GM23338 (cell line): ENCODE measurements at regions not wholly inside any gene's neighbourhood (a gene's known extent, or its start where the extent isn't known, plus 50 kb on each side); places are given as distances from the start of the nearest gene placed in this dataset.

Source experiments
- ATAC-seq: fragments of 200-7000 bp; cut with Tn5 transposase; 3 replicates; pipeline ENCODE4 v1.9.1; 2020
- DNase-seq: peaks from one replicate; pipeline ENCODE4 v3.0.0-alpha.2; 2015; ENCODE audit warnings: low spot score
- H2AFZ ChIP-seq: fragments of 200-600 bp; sonication (generic); 2 replicates; pipeline ENCODE4 v1.8.0; 2016; ENCODE audit warnings: antibody characterized with exemption, mild to moderate bottlenecking, moderate library complexity
- H3F3A ChIP-seq: fragments of 200-600 bp; sonication (generic); replicated peaks from 2 replicates; pipeline ENCODE4 v1.8.0; 2017; ENCODE audit warnings: antibody characterized with exemption, mixed run types, low read depth
- H3K27ac ChIP-seq: fragments of 200-600 bp; sonication (generic); 2 replicates; pipeline ENCODE4 v1.6.1; 2016; ENCODE audit warnings: low read depth
- H3K27me3 ChIP-seq: fragments of 200-600 bp; sonication (generic); 2 replicates; pipeline ENCODE4 v1.8.0; 2016; ENCODE audit warnings: mild to moderate bottlenecking, mixed run types, moderate library complexity; ENCODE audit not compliant: insufficient read depth
- H3K36me3 ChIP-seq: fragments of 200-600 bp; sonication (generic); 2 replicates; pipeline ENCODE4 v1.8.0; 2016; ENCODE audit warnings: mild to moderate bottlenecking; ENCODE audit not compliant: insufficient read depth
- H3K4me1 ChIP-seq: fragments of 200-600 bp; sonication (generic); 2 replicates; pipeline ENCODE4 v1.8.0; 2016; ENCODE audit warnings: mild to moderate bottlenecking, moderate library complexity; ENCODE audit not compliant: insufficient read depth
- H3K4me2 ChIP-seq: fragments of 200-600 bp; sonication (generic); 2 replicates; pipeline ENCODE4 v1.7.1; 2017; ENCODE audit warnings: mixed run types
- H3K4me3 ChIP-seq: fragments of 200-600 bp; sonication (generic); 2 replicates; pipeline ENCODE4 v1.6.1; 2016; ENCODE audit warnings: mixed run types
- H3K79me2 ChIP-seq: fragments of 200-600 bp; sonication (generic); replicated peaks from 2 replicates; pipeline ENCODE4 v1.8.0; 2017; ENCODE audit warnings: mild to moderate bottlenecking; ENCODE audit not compliant: insufficient read depth
- H3K9me2 ChIP-seq: fragments of 200-600 bp; sonication (generic); 2 replicates; pipeline ENCODE4 v1.8.0; 2017; ENCODE audit not compliant: insufficient read depth
- H4K20me1 ChIP-seq: fragments of 200-600 bp; sonication (generic); replicated peaks from 2 replicates; pipeline ENCODE4 v1.8.0; 2017; ENCODE audit warnings: mild to moderate bottlenecking; ENCODE audit not compliant: insufficient read depth
- H3K27ac Mint-ChIP-seq: 2 replicates; pipeline ENCODE4 v1.8.0; 2020; ENCODE audit warnings: inconsistent platforms, mild to moderate bottlenecking, moderate library complexity, mixed read lengths
- H3K27me3 Mint-ChIP-seq: 3 replicates; pipeline ENCODE4 v1.8.0; 2022; ENCODE audit warnings: low read depth, mild to moderate bottlenecking, moderate library complexity, mixed read lengths, inconsistent platforms; ENCODE audit not compliant: insufficient read depth, poor library complexity
- H3K36me3 Mint-ChIP-seq: 3 replicates; pipeline ENCODE4 v1.8.0; 2021; ENCODE audit warnings: low read depth, mild to moderate bottlenecking, inconsistent platforms, moderate library complexity, mixed read lengths
- H3K4me1 Mint-ChIP-seq: 3 replicates; pipeline ENCODE4 v1.8.0; 2020; ENCODE audit warnings: mild to moderate bottlenecking, inconsistent platforms, mixed read lengths
- H3K4me3 Mint-ChIP-seq: 3 replicates; pipeline ENCODE4 v1.8.0; 2021; ENCODE audit warnings: moderate library complexity, mild to moderate bottlenecking, inconsistent platforms, mixed read lengths
- H3K9me3 Mint-ChIP-seq: 3 replicates; pipeline ENCODE4 v1.8.0; 2020; ENCODE audit warnings: moderate library complexity, mild to moderate bottlenecking, inconsistent platforms, mixed read lengths
- CREB1 ChIP-seq: fragments of 250-450 bp; sonication (Bioruptor Pico); IDR thresholded peaks from 2 replicates; pipeline ENCODE4 v1.5.0; 2020; ENCODE audit warnings: low read depth, mild to moderate bottlenecking, moderate library complexity
- EZH2 ChIP-seq: fragments of 200-600 bp; sonication (generic); IDR thresholded peaks from one replicate; pipeline ENCODE4 v1.8.0; 2017; ENCODE audit warnings: antibody characterized with exemption, mild to moderate bottlenecking, low read depth; ENCODE audit not compliant: unreplicated experiment
- EZH2phosphoT487 ChIP-seq: fragments of 200-600 bp; sonication (generic); IDR thresholded peaks from one replicate; pipeline ENCODE4 v1.8.1; 2018; ENCODE audit warnings: antibody characterized with exemption; ENCODE audit not compliant: unreplicated experiment
- JUNB ChIP-seq: IDR thresholded peaks from one replicate; pipeline ENCODE4 v1.6.1; 2016; ENCODE audit warnings: antibody characterized with exemption; ENCODE audit not compliant: unreplicated experiment
- NANOG ChIP-seq: IDR thresholded peaks from 2 replicates; pipeline ENCODE4 v1.6.1; 2016; ENCODE audit warnings: antibody characterized with exemption, borderline replicate concordance
- POLR2AphosphoS5 ChIP-seq: IDR thresholded peaks from 2 replicates; pipeline ENCODE4 v1.6.1; 2016; ENCODE audit warnings: antibody characterized with exemption, low read depth
- STAT1 ChIP-seq: IDR thresholded peaks from one replicate; pipeline ENCODE4 v1.6.1; 2016; ENCODE audit warnings: antibody characterized with exemption; ENCODE audit not compliant: unreplicated experiment
- ZNF114 ChIP-seq: fragments of 250-450 bp; sonication (Bioruptor Pico); IDR thresholded peaks from 2 replicates; pipeline ENCODE4 v1.5.0; 2020; ENCODE audit warnings: mild to moderate bottlenecking, moderate library complexity
- ZNF331 ChIP-seq: fragments of 250-450 bp; sonication (Bioruptor Pico); IDR thresholded peaks from 2 replicates; pipeline ENCODE4 v1.5.0; 2020; ENCODE audit warnings: low read depth, mild to moderate bottlenecking, moderate library complexity
- TF ChIP-seq, protein P1 (sequence below): fragments of 250-450 bp; sonication (Bioruptor Pico); IDR thresholded peaks from 2 replicates; pipeline ENCODE4 v1.5.0; 2020; ENCODE audit warnings: mild to moderate bottlenecking, moderate library complexity
- TF ChIP-seq, protein P2 (sequence below), 2 experiments: fragments of 200-600 bp in 1 of 2; sonication (generic) in 1 of 2; conservative IDR thresholded peaks; 2 replicates each; pipeline versions ENCODE4 v1.5.1 to v1.6.1; 2016 to 2017; ENCODE audit warnings: antibody characterized with exemption in 2 of 2, low read depth in 2 of 2, mild to moderate bottlenecking in 2 of 2, moderate library complexity in 1 of 2
- TF ChIP-seq, protein P3 (sequence below): IDR thresholded peaks from 2 replicates; pipeline ENCODE4 v1.6.1; 2016; ENCODE audit warnings: antibody characterized with exemption
- TF ChIP-seq, protein P4 (sequence below): IDR thresholded peaks from one replicate; pipeline ENCODE4 v1.6.1; 2018; ENCODE audit warnings: antibody characterized with exemption; ENCODE audit not compliant: unreplicated experiment

DNA sequence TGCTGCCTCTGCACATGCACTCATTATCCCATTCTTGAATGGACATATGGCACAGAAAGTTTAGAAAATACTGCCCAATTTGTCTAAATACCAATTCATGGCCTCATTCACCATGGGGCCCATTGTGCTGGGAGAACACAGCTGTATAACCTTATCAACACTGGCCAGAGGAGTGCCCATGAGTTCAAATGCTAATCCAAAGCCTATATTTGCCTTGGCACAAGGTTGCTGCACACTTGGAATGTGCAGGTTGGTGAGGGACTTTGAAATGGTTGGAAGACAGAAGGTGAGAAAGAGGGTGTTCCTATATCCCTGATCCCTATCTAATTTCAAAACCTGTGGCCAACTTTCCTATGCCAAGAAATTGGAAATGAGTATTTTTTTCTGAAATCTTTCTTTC lies 693.9 kb upstream of the ID2 start:
- Histone ChIP-seq H2AFZ (no peak overlapping the region), H3K36me3 (no peaks in the 10 kb centered on the region; the same call in 1 of the 2 replicates), H3K9me2 (peaks cover 50% of the 10 kb centered on the region), H3K4me3 (no peak overlapping the region), H3K27ac (no peak overlapping the region), H3K4me1 (no peaks in the 10 kb centered on the region), H3K27me3 (no peaks in the 10 kb centered on the region), H3K79me2 (no peaks in the 10 kb centered on the region), H3K4me2 (no peak overlapping the region), H3F3A (no peaks in the 10 kb centered on the region), H4K20me1 (no peaks in the 10 kb centered on the region)
- H3K4me3 Mint-ChIP-seq = no peak overlapping the region
- H3K36me3 Mint-ChIP-seq = peaks cover 3% of the 10 kb centered on the region; the same call in 2 of the 3 replicates
- ATAC-seq = no peak
- no peak overlapping the region for H3K27ac Mint-ChIP-seq
- no peaks in the 10 kb centered on the region; the same call in 1 of the 3 replicates for H3K4me1 Mint-ChIP-seq
- no peak for TF ChIP-seq EZH2
- TF ChIP-seq, protein P1, sequence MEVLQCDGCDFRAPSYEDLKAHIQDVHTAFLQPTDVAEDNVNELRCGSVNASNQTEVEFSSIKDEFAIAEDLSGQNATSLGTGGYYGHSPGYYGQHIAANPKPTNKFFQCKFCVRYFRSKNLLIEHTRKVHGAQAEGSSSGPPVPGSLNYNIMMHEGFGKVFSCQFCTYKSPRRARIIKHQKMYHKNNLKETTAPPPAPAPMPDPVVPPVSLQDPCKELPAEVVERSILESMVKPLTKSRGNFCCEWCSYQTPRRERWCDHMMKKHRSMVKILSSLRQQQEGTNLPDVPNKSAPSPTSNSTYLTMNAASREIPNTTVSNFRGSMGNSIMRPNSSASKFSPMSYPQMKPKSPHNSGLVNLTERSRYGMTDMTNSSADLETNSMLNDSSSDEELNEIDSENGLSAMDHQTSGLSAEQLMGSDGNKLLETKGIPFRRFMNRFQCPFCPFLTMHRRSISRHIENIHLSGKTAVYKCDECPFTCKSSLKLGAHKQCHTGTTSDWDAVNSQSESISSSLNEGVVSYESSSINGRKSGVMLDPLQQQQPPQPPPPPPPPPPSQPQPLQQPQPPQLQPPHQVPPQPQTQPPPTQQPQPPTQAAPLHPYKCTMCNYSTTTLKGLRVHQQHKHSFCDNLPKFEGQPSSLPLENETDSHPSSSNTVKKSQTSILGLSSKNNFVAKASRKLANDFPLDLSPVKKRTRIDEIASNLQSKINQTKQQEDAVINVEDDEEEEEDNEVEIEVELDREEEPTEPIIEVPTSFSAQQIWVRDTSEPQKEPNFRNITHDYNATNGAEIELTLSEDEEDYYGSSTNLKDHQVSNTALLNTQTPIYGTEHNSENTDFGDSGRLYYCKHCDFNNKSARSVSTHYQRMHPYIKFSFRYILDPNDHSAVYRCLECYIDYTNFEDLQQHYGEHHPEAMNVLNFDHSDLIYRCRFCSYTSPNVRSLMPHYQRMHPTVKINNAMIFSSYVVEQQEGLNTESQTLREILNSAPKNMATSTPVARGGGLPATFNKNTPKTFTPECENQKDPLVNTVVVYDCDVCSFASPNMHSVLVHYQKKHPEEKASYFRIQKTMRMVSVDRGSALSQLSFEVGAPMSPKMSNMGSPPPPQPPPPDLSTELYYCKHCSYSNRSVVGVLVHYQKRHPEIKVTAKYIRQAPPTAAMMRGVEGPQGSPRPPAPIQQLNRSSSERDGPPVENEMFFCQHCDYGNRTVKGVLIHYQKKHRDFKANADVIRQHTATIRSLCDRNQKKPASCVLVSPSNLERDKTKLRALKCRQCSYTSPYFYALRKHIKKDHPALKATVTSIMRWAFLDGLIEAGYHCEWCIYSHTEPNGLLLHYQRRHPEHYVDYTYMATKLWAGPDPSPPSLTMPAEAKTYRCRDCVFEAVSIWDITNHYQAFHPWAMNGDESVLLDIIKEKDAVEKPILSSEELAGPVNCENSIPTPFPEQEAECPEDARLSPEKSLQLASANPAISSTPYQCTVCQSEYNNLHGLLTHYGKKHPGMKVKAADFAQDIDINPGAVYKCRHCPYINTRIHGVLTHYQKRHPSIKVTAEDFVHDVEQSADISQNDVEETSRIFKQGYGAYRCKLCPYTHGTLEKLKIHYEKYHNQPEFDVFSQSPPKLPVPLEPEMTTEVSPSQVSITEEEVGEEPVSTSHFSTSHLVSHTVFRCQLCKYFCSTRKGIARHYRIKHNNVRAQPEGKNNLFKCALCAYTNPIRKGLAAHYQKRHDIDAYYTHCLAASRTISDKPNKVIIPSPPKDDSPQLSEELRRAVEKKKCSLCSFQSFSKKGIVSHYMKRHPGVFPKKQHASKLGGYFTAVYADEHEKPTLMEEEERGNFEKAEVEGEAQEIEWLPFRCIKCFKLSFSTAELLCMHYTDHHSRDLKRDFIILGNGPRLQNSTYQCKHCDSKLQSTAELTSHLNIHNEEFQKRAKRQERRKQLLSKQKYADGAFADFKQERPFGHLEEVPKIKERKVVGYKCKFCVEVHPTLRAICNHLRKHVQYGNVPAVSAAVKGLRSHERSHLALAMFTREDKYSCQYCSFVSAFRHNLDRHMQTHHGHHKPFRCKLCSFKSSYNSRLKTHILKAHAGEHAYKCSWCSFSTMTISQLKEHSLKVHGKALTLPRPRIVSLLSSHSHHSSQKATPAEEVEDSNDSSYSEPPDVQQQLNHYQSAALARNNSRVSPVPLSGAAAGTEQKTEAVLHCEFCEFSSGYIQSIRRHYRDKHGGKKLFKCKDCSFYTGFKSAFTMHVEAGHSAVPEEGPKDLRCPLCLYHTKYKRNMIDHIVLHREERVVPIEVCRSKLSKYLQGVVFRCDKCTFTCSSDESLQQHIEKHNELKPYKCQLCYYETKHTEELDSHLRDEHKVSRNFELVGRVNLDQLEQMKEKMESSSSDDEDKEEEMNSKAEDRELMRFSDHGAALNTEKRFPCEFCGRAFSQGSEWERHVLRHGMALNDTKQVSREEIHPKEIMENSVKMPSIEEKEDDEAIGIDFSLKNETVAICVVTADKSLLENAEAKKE (CRISPR knock-in tag) = no peak
- TF ChIP-seq, protein P2, sequence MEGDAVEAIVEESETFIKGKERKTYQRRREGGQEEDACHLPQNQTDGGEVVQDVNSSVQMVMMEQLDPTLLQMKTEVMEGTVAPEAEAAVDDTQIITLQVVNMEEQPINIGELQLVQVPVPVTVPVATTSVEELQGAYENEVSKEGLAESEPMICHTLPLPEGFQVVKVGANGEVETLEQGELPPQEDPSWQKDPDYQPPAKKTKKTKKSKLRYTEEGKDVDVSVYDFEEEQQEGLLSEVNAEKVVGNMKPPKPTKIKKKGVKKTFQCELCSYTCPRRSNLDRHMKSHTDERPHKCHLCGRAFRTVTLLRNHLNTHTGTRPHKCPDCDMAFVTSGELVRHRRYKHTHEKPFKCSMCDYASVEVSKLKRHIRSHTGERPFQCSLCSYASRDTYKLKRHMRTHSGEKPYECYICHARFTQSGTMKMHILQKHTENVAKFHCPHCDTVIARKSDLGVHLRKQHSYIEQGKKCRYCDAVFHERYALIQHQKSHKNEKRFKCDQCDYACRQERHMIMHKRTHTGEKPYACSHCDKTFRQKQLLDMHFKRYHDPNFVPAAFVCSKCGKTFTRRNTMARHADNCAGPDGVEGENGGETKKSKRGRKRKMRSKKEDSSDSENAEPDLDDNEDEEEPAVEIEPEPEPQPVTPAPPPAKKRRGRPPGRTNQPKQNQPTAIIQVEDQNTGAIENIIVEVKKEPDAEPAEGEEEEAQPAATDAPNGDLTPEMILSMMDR (conservative IDR thresholded peaks at IDR 0.05; ENCODE audit: low read depth in 2 of 2) = no peak
- no peak for TF ChIP-seq STAT1
- TF ChIP-seq CREB1 = no peak
- TF ChIP-seq, protein P3, sequence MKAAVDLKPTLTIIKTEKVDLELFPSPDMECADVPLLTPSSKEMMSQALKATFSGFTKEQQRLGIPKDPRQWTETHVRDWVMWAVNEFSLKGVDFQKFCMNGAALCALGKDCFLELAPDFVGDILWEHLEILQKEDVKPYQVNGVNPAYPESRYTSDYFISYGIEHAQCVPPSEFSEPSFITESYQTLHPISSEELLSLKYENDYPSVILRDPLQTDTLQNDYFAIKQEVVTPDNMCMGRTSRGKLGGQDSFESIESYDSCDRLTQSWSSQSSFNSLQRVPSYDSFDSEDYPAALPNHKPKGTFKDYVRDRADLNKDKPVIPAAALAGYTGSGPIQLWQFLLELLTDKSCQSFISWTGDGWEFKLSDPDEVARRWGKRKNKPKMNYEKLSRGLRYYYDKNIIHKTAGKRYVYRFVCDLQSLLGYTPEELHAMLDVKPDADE = no peak
- no peak for TF ChIP-seq ZNF114 (CRISPR knock-in tag)
- no peak for TF ChIP-seq EZH2phosphoT487
- TF ChIP-seq, protein P4, sequence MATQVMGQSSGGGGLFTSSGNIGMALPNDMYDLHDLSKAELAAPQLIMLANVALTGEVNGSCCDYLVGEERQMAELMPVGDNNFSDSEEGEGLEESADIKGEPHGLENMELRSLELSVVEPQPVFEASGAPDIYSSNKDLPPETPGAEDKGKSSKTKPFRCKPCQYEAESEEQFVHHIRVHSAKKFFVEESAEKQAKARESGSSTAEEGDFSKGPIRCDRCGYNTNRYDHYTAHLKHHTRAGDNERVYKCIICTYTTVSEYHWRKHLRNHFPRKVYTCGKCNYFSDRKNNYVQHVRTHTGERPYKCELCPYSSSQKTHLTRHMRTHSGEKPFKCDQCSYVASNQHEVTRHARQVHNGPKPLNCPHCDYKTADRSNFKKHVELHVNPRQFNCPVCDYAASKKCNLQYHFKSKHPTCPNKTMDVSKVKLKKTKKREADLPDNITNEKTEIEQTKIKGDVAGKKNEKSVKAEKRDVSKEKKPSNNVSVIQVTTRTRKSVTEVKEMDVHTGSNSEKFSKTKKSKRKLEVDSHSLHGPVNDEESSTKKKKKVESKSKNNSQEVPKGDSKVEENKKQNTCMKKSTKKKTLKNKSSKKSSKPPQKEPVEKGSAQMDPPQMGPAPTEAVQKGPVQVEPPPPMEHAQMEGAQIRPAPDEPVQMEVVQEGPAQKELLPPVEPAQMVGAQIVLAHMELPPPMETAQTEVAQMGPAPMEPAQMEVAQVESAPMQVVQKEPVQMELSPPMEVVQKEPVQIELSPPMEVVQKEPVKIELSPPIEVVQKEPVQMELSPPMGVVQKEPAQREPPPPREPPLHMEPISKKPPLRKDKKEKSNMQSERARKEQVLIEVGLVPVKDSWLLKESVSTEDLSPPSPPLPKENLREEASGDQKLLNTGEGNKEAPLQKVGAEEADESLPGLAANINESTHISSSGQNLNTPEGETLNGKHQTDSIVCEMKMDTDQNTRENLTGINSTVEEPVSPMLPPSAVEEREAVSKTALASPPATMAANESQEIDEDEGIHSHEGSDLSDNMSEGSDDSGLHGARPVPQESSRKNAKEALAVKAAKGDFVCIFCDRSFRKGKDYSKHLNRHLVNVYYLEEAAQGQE = no peak
- no peak for TF ChIP-seq POLR2AphosphoS5
- TF ChIP-seq ZNF331 (CRISPR knock-in tag) = no peak
- no peak for TF ChIP-seq NANOG
- no peak for TF ChIP-seq JUNB
- H3K9me3 Mint-ChIP-seq = peaks cover 3% of the 10 kb centered on the region; the same call in 1 of the 3 replicates
- no peak for DNase-seq
- H3K27me3 Mint-ChIP-seq = peaks cover 7% of the 10 kb centered on the region
